Right atrium auricular region (tissue), 2 donors: ENCODE measurements at regions not wholly inside any gene's neighbourhood (a gene's known extent, or its start where the extent isn't known, plus 50 kb on each side); places are given as distances from the start of the nearest gene placed in this dataset.

Source experiments
- DNase-seq: peaks from one replicate; pipeline ENCODE4 v3.0.0-alpha.2; 2019; ENCODE audit warnings: low spot score
- H3K27ac ChIP-seq, 2 donors: fragments of 200-600 bp; sonication (generic); 1 replicate in 1 of 2; 2 replicates in 1 of 2; pipeline ENCODE4 v1.5.1; 2016 to 2019
- H3K27me3 ChIP-seq, 2 donors: fragments of 200-600 bp; sonication (generic); one replicate each; pipeline versions ENCODE4 v1.5.1 to v1.6.0; 2017 to 2019
- H3K36me3 ChIP-seq: fragments of 200-600 bp; sonication (generic); one replicate; pipeline ENCODE4 v1.5.1; 2016
- H3K4me1 ChIP-seq, 2 donors: fragments of 200-600 bp; sonication (generic); one replicate each; pipeline versions ENCODE4 v1.5.1 to v1.6.0; 2017 to 2019
- H3K4me3 ChIP-seq, 2 donors: fragments of 200-600 bp; sonication (generic); 1 replicate in 1 of 2; 2 replicates in 1 of 2; pipeline ENCODE4 v1.5.1; 2017 to 2019; ENCODE audit warnings: mild to moderate bottlenecking in 1 of 2, moderate library complexity in 1 of 2
- H3K9me3 ChIP-seq, 2 donors: fragments of 200-600 bp; sonication (generic); one replicate each; pipeline ENCODE4 v1.5.1; 2019
- CTCF ChIP-seq, 2 donors: fragments of 200-600 bp; sonication (generic); IDR thresholded peaks; one replicate each; pipeline ENCODE4 v1.5.1; 2019; ENCODE audit warnings: antibody characterized with exemption in 2 of 2

GRCh38 chr17:6276711-6277110 is 158.2 kb downstream of the AIPL1 start:
- no peaks in the 10 kb centered on the region for H3K27me3 ChIP-seq
- no peak for DNase-seq
- H3K4me1 ChIP-seq: no peaks in the 10 kb centered on the region
- peaks cover 0 to 7% of the 10 kb centered on the region in 2 donors for H3K9me3 ChIP-seq
- no peak overlapping the region for H3K27ac ChIP-seq
- H3K4me3 ChIP-seq: no peak overlapping the region
- no peaks in the 10 kb centered on the region for H3K36me3 ChIP-seq
- TF ChIP-seq CTCF (IDR thresholded peaks at IDR 0.05): no peak

DNA sequence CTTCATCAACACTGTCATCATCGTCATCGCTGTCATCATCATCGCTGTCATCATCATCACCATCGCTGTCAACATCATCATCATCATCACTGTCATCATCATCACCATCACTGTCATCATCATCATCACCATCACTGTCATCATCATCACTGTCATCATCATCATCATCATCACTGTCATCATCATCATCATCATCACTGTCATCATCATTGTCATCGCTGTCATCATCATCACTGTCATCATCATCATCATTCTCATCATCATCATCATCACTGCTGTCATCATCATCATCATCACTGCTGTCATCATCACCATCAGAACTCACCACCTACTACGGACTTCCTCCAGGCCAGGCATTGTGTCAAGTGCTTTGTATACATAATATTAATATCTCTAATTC is 160.6 kb downstream of the AIPL1 start:
- no peak for DNase-seq
- H3K4me1 ChIP-seq: no peaks in the 10 kb centered on the region
- no peak overlapping the region for H3K4me3 ChIP-seq
- no peaks in the 10 kb centered on the region for H3K9me3 ChIP-seq
- H3K27me3 ChIP-seq: no peaks in the 10 kb centered on the region
- H3K27ac ChIP-seq: no peak overlapping the region
- H3K36me3 ChIP-seq: no peaks in the 10 kb centered on the region
- TF ChIP-seq CTCF (IDR thresholded peaks at IDR 0.05): no peak

- no peak for TF ChIP-seq CTCF (IDR thresholded peaks at IDR 0.05)
- no peak overlapping the region for H3K4me3 ChIP-seq
- H3K36me3 ChIP-seq: no peaks in the 10 kb centered on the region
- peaks cover 0 to 9% of the 10 kb centered on the region in 2 donors for H3K9me3 ChIP-seq
- no peaks in the 10 kb centered on the region for H3K27me3 ChIP-seq
- no peak overlapping the region for H3K27ac ChIP-seq
- no peaks in the 10 kb centered on the region for H3K4me1 ChIP-seq
- DNase-seq: no peak
Observed at GRCh38 chr17:6269478-6269877, 165.4 kb downstream of the AIPL1 start.

DNA sequence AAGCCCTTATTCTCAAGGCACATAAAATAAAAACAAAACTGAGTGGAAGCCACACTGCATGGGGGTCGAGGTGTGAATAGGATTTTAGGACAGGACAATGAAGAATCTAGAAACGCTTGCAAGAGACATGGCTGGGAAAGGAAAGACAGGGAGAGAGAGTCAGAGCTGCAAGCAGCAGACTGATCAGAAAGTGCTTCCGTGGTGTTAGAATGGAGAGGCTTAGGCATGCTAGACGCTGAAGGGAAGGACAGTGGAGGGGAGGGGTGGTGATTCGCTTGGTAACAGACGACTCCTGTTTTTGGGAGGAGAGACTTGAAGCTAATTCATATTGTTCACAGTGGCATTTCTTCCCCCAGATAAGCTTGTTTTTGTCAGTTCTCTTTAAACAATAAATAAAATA is 173.5 kb downstream of the AIPL1 start:
- no peak overlapping the region for H3K27ac ChIP-seq
- no peaks in the 10 kb centered on the region for H3K4me1 ChIP-seq
- H3K36me3 ChIP-seq: no peaks in the 10 kb centered on the region
- peaks cover 0 to 9% of the 10 kb centered on the region in 2 donors for H3K9me3 ChIP-seq
- no peaks in the 10 kb centered on the region for H3K27me3 ChIP-seq
- no peak overlapping the region for H3K4me3 ChIP-seq
- DNase-seq: no peak
- TF ChIP-seq CTCF (IDR thresholded peaks at IDR 0.05): no peak

DNA sequence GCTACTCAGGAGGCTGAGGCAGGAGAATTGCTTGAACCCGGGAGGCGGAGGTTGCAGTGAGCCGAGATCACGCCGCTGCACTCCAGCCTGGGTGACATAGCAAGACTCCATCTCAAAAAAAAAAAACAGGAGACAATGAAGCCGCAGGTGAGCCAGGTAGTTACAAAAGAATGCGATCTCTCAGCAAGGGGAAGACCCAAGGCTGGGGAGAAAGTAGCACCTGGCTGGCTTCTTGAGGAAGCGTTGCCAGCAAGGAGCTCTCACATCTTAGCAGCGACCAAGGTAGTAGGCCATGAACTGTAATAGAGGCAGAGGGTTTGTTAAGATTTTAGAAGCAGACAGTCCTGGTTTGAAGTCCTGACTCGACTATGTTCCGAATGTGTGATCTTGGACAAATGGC is 175.0 kb downstream of the AIPL1 start:
- H3K4me3 ChIP-seq: no peak overlapping the region
- no peaks in the 10 kb centered on the region for H3K9me3 ChIP-seq
- no peak for DNase-seq
- no peaks in the 10 kb centered on the region for H3K4me1 ChIP-seq
- TF ChIP-seq CTCF (IDR thresholded peaks at IDR 0.05): no peak
- H3K27ac ChIP-seq: no peak overlapping the region
- H3K36me3 ChIP-seq: no peaks in the 10 kb centered on the region
- H3K27me3 ChIP-seq: no peaks in the 10 kb centered on the region

- no peak for TF ChIP-seq CTCF (IDR thresholded peaks at IDR 0.05)
- Histone ChIP-seq H3K4me1 (no peaks in the 10 kb centered on the region), H3K27ac (no peak overlapping the region), H3K27me3 (no peaks in the 10 kb centered on the region), H3K4me3 (no peak overlapping the region), H3K9me3 (no peaks in the 10 kb centered on the region), H3K36me3 (no peaks in the 10 kb centered on the region)
- DNase-seq: no peak
Observed at GRCh38 chr17:6257336-6257735, 177.6 kb downstream of the AIPL1 start.
